ENCODE measurements at regions not wholly inside any gene's neighbourhood (a gene's known extent, or its start where the extent isn't known, plus 50 kb on each side); places are given as distances from the start of the nearest gene placed in this dataset.

DNA sequence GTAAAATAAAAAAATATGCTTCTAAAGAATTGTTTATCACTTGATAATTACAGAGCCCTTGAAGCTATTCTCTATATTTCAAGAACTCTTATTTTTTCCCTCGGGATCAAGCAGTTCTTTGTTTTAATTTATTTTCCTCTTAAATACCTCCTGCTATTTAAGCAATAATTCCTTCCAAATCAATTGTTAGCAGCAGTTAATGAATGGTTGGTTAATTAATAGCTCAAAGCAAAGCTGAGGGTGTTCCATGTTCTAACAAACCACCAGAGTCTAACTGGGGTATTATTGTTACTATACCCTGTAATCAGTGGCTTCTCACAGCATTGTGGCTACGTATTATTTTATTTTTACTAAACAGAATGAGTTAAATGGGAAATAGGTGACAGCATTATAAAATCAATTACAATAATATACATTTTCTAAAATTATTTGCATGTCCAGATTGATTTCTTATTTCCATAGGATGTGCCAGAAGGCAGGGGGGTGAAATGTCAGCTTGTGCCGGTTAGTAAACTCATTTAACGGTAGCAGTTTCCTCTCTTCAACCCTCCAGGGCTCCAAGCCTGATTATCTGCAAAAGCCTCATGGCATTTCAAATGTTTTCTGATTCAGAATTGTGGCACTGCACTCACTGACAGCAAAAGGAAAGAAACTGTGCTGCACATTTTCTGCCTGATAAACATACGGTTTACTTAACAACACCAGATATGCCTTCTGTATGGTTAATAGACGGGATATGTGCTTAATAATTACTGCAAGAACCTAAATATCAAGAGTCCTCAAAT, 286.9 kb upstream of the EMCN start:
- no peak for DNase-seq

DNA sequence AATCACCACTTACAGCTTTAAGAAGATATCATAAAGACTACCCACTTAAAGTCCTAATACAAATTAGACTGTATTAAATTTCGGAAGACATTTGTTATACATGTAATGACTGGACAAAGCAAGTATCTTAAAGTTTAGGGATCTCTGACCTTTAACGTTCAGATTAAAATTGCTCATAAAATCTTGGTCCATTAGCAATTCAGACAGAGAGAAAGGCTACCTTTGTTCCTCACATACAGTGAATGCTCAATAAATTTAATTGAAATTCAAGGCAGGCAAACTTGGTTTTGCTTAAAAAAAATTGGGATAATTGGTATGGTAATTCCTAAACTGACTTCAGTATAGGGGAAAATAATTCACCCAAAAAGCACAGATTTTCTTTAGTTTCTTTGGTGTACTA, 285.9 kb upstream of the EMCN start:
- DNase-seq: no peak

DNA sequence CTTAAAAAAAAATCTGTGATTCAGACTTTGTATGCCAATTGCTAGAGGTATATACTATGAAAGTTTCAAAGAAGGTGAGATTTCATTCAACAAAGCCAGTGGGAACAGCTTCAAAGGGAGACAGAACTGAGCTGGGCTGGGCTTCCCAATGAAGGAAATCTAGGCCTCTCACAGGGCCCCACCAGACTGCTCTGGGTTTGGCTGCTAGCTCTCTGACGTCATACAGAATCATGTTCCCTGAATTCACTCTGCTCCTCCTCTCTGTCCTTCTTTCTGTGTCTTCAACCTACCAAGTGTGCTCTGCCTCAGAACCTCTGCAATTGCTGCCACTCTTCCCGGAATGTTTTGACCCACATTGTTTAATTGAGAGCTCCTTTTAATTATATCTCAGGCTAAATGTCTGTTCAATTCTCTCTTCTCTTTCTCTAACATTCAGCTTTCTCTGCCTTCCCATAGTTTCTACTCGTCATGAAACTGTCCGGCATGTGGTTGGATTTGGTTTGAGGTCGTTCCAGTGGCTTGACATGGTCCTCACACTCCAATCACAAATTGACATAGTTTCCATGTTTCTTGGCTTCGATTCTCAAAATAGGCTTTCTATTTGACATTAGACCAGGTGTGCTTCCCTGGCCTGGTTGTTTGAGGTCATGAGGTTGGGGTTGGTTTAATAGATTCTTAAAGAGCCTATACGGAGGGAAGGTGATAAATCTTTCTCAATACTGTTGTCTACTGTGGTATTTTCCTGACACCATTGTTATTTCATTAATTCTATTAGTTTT, 282.1 kb upstream of the EMCN start:
- no peak for DNase-seq

DNA sequence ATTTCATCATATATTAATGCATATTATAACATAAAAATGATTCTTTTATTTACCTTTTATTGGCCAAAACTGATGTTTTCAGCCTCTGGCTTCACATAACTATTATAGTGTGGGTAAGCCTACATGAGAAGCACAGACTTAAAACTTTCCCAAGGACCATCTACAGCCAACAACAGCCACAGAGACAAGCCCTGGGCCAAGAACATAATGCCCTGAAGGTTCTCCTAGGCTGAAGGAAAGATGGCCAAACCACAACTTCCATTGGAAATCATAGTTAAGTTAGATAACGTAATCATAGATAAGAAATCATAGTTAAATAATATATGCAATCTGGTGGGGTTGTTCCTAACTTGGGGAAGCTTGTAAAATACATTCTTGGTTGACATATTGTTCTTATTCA, 280.0 kb upstream of the EMCN start:
- no peak for DNase-seq

DNA sequence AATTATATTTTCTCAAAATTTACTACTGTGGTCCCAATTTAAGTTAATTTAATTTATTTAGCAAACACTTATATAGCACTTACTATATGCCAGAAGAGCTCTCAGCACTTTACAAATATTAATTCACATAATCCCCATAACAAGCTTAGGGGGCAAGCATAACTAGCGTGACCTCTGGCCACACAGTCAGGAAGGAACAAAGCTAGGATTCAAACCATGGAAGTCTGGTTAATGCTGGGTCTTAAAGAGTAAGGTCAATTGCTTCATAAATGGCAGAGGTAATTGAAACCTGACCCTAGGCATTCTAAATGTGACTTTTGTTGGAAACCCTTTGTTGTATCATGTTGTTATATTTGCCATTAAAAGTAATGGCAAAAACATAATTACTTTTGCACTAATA, 279.5 kb upstream of the EMCN start:
- DNase-seq: no peak

DNA sequence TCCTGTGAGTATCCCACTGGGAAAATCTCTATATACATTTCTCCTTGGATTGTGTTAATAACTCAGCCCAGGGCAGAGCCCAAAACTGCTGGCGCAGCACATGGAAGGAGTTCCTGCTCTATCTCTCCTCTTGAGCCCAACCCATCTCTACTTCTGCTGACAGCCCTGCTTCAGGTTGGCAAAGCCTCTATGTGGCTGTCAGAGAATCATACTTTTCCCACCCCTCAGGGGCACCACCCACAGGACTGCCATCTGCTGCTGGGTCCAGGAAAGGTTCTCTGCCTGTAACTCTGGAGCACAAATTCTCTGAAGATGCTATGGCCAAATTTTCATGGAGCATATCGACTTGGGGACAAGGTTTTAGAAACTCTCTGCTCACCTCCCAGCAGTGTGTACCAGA, 278.5 kb upstream of the EMCN start:
- DNase-seq: no peak

DNA sequence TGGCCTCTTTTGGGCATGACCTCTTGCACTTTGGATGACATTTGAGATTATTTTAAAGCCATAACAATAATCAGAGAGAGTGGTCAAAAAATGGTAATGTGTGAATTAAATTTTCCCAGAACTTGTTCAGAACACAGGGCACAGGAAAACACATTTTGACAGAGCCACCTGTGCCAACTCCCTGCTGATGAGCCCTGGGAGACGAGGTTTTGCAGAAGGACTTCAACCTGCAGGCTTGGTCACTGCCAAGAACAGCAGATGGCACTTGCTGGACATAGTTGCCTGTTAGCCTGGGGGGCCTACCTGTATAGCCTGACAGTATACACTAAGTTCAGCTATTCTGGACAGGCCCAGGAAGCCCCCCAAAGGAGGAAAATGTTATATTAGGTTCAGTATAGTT, 277.8 kb upstream of the EMCN start:
- no peak for DNase-seq

DNA sequence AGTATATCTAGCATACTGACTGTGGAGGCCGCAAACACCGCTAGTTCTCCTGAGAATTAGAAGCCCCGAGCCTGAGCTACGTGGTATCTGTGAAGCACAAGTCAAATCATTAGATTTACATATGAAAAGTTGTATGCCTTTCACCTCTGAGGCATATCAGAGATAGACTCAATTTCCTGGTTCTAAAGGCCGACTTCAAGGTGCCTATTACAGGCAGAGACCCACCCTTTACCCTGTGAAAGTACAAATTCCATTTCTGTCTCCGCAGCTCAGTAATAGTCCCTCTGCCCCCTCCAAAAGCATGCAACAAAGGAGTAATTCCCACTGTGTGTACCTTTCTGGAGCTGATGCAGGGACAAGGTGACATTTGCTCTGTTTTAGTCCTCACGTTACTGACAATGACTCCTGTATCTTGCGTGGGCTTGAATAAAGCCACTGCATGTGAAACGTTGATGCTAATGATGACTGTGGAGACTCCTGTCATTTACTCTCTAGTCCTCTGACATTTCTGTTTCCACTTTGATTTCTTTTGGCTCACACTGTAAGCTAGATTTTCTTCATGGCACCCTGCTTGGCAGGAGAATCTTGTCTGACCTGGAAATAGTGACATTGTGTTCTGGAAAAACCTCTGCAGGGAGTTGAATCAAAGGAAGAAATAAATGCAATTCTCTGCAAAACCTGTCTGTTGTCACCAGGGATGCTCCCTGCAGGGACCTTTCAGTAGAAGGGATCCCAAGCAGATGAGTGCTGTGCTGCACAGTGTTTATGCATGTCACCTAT, 273.2 kb upstream of the EMCN start:
- DNase-seq: no peak

DNA sequence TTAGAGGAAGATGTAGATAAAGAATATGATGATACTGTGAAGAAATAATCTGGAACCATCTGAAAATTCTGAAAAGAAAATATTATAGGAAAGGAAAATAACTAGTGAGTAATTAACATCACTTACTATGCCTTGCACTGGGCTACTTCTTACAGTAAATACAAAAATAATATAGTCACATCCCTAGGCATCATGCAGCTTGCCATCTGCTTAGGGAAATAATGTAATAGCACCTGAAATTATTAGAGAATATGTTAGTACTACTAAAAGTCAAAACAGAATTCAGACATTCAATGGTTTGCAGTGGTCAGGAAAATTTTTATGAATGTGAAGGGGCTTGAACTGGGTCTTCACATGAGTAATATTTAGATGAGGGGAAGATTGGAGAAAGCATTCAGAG, 272.2 kb upstream of the EMCN start:
- DNase-seq: no peak

DNA sequence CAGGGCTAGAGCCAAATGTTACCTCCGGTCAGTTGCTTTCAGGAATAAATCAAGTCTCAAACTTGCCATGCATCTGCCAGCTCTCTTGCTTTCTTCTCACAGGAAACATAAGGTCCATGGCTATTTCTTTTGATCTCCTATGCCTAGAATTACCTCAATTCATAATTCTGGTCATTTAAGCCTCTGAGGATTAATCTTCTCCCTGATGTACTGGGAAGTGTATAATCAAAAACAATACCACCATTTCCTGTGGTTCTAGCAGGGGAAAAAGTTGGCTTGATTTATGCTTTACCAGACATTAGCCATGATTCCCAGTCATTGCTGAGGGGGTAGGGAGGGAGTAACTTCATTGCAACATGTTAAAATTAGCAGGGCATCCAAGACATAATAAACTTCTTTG, 268.7 kb upstream of the EMCN start:
- no peak for DNase-seq

DNA sequence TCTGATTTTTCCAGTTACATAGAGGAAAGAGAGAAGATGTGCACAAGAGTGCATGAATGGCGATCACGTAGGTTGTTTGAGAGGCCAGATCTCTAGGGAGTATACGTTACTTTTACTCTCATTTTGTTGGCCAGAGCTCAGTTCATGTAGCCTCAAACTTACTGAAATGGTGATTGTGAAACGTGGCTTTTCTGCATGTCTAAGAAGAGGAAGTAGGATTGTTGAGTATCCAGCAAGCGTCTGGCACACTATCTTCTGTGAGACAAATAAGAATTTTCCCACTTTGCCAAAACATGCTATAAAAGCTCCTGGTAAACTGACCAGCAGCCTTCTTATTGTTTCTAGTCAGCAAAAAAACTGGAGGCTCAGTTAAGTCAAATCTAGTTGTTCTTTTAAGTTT, 264.5 kb upstream of the EMCN start:
- no peak for DNase-seq

DNA sequence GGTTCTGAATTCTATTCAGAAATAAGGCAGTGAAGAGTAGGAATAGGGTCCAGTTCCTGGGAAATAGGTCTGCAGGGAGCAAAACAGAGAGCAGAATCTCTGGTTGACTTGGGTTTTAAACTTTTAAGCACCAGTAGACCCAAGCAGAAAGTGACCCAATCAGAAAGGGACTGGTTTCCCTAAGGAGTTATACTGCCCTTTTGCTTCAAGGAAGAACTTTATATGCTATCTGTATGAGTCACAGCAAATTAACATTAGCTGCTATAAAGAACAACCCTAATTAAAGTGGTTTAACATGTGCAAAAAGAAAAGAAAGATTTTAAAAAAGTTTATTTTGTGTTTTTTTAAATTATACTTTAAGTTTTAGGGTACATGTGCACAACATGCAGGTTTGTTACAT, 263.6 kb upstream of the EMCN start:
- no peak for DNase-seq

DNA sequence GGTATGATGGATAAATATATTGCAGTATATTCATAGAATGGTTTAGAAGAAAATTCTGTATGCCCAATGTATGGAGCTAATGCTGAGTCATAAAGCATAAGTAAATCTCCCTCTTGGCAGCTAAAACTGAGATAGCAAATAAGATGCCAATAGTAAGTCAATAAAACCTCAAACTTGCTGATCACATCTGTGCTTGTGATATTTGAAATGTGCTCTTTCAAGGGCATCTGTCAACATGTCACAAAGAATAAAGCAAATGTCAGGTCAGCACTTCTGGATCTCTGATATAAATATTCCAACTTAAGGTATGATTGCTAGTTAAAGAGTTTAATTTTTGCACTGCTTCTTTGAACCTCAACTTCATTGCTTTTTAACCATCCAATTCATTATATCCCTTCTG, 262.3 kb upstream of the EMCN start:
- no peak for DNase-seq

DNA sequence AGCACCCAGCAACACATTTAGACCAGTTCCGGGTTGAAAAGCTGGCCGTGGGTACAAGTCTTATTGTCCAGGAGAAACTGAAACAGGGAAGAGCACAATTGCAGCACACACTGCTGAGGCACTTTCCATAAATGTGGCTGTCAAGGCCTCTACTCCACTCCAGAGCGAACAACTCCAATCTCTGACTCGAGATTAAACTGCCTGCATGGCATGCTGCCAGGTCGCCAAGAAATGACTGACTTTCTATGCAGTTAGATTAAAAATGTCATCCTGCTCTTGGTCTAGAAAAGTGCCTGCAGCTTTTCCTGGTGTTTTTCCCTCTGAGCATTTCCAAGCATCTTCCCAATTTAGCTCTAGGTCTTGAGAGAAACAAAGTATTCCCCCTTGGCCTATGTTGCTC, 260.6 kb upstream of the EMCN start:
- no peak for DNase-seq

DNA sequence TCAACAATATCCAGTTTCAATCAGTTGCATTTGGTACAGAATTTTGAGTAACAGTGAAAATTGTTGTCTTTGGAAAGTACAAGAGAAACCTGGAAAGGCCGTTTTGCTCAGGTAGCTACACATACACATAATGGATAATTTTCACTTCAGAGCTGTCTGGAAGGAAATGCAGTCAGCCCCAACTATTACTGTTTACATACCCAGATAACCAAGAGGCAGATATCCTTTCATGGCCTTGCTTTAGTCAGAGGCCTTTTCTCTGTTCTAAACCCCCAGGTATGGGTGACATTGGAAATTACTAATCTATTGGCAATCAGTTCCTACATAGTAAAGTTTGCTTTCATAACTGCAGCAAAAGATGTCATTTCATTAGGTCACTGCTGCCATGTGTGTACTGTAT, 244.9 kb upstream of the EMCN start:
- DNase-seq: no peak

DNA sequence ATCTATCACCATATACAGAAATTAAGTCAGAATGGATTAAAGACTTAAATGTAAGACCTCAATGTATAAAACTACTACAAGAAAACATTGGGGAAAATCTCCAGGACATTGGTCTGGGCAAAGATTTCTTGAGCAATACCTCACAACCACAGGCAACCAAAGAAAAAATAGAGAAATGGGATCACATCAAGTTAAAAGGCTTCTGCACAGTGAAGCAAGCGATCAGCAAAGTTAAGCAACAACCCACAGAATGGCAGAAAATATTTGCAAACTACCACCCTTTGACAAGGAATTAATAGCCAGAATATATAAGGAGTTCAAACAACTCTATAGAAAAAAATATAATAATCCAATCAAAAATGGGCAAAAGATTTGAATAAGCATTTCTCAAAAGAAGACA, 236.9 kb upstream of the EMCN start:
- DNase-seq: no peak

DNA sequence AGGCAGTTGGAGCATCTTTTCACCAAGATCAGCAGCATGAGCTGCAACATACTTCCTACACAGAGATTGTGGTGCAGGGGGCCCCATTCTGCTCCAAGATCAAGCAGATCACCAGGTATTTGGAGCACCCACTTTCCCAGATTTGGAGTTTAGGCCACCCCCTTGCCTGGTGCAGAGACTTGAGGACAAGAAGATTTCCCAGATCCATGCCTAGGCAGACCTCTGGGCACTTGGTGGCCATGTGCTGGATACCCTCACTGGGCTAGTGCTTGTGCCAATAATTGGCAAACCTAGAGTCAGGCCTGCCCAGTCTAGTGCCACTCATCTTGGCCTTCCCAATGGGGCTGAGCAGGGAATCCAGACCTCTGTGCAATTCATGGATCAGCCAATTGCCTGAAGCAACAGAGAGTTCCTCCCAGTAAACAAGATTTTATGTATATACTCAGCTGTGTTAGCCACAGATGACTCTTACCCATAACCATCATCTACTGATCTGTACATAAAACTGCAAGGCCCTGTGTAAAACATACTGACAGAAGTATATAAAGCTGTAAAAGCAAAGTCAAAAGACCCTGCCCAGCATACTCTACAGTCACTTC, 228.4 kb upstream of the EMCN start:
- DNase-seq: no peak

DNA sequence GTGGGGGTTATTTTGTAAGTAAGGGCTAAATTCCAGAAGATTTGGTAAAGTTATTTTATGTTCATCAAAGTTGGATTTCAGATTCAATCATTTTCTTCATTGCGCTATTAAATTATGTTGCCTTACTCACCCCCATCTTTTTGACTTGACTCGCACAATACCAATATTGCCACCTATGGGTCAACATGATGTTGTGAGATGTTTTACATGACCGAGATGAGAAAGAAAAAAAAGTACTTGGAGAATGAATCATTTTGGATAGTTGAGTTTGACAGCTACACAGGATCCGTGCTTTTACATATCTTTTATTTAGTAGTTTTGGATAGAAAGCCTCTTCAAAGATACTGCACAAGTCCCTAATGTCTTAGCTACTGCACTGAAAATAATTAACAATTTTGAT, 224.2 kb upstream of the EMCN start:
- no peak for DNase-seq

DNA sequence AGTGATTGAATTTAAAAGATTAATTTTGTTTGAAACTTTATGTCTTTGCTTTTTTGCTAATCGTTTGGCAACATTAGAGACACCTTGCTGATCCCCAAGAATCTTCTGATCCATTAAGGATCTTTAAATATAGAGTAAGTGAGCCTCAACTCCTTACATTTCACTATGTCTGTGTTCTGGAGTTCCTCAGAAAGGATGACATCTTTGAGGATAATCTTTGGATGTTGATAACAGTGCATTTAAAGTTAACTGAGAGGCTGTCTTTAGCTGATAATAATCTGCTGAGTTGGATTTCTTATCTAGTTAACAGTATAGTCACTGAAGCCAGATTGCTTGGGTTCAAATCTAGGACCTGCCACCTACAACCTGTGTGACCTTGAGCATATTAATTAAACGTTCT, 221.6 kb upstream of the EMCN start:
- DNase-seq: no peak

DNA sequence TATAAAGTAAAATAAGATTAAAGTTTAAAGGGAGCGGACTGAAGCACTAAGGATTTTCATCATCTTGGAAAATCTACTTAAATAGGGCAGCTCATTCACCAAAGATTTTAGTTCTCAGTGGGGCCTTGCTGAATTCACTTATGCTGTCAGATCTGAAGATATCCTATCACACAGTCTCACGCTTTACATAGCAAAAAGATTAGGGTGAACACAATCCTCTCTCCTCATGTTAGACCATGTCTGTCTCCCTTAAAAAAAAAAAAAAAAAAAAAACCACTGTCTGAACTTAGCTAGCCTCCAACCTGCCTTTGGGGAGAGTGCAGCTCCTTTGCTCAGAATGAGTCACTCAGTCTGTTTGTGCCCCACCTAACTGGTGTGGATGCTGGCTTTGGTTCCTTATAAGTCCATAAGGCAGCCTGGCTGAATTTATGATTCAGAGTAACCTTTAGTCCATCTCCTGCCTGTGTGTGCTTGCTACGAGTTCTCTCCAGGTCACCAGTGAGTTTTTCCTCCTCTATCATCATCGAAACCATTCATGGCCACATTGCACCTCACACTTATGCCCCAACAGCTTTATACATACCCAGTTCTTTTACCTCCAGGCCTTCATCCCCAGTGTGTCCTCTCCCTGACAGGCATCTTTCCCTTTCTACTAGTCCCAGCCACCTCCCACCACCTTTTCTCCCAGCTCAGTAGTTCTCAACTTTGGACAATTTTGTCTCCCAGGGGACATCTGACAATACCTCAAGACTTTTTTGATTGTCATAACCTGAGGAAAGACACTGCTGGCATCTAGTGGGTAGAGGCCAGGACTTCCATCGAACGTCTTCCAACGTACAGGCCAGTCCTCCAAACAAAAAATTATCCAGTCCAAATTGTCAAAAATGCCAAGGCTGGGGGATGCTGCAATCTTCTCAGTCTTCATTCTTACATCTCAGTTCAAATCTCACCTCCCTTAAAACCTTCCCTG, 220.7 kb upstream of the EMCN start:
- no peak for DNase-seq

Data from right lung (tissue), 2 donors.